Mesothelial cell of epicardium (in vitro differentiated cells): ENCODE measurements at regions not wholly inside any gene's neighbourhood (a gene's known extent, or its start where the extent isn't known, plus 50 kb on each side); places are given as distances from the start of the nearest gene placed in this dataset.

Experiments used
- DNase-seq, 2 experiments: peaks; one replicate each; pipeline ENCODE4 v3.0.0; 2021; ENCODE audit warnings: low spot score in 2 of 2; ENCODE audit not compliant: unreplicated experiment in 2 of 2
- H3K27ac Mint-ChIP-seq: 2 replicates; pipeline ENCODE4 v1.8.0; 2021; ENCODE audit warnings: mixed read lengths
- H3K27me3 Mint-ChIP-seq: 2 replicates; pipeline ENCODE4 v1.8.0; 2021; ENCODE audit warnings: low read depth, mixed read lengths
- H3K36me3 Mint-ChIP-seq: 2 replicates; pipeline ENCODE4 v1.8.0; 2021; ENCODE audit warnings: mixed read lengths
- H3K4me1 Mint-ChIP-seq: 2 replicates; pipeline ENCODE4 v1.8.0; 2021; ENCODE audit warnings: mixed read lengths
- H3K4me3 Mint-ChIP-seq: 2 replicates; pipeline ENCODE4 v1.8.0; 2021; ENCODE audit warnings: mild to moderate bottlenecking, moderate library complexity, mixed read lengths
- H3K9me3 Mint-ChIP-seq: 2 replicates; pipeline ENCODE4 v1.8.0; 2021; ENCODE audit warnings: mixed read lengths
- CTCF ChIP-seq: fragments of 200-600 bp; sonication (generic); IDR thresholded peaks from one replicate; pipeline ENCODE4 v1.5.0; 2021; ENCODE audit warnings: antibody characterized with exemption; ENCODE audit not compliant: unreplicated experiment

DNA sequence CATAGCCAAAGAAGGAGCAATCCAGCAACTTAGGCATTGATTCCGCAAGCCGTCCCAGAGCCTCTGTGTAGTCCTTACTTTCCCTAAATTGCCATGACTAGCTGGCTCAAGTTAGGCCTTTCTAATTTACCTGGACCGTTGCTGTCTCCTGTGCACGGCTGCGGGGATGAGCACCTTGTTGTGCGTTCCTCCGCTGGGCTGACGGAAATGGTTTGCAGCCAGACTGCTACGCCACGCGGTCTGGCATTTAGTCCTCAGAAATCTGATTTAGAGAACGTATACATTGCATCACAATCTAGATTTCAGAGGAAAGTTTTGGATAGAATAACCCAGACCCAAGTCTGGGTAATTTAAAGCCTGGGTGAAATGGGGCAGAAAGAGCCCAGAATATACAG is 133.2 kb upstream of the ARHGAP5 start:
- TF ChIP-seq CTCF, result no peak
- Mint-ChIP-seq H3K4me1 (peaks cover 32% of the 10 kb centered on the region), H3K9me3 (no peaks in the 10 kb centered on the region), H3K27me3 (no peaks in the 10 kb centered on the region), H3K4me3 (no peak overlapping the region), H3K27ac (no peak overlapping the region), H3K36me3 (no peaks in the 10 kb centered on the region)
- no peak for DNase-seq

GRCh38 chr14:31944256-31945073 is 132.6 kb upstream of the ARHGAP5 start:
- Mint-ChIP-seq H3K4me3 (no peak overlapping the region), H3K4me1 (peaks cover 35% of the 10 kb centered on the region), H3K27me3 (no peaks in the 10 kb centered on the region), H3K27ac (no peak overlapping the region), H3K9me3 (no peaks in the 10 kb centered on the region), H3K36me3 (no peaks in the 10 kb centered on the region)
- no peak for DNase-seq
- TF ChIP-seq CTCF, result no peak

DNA sequence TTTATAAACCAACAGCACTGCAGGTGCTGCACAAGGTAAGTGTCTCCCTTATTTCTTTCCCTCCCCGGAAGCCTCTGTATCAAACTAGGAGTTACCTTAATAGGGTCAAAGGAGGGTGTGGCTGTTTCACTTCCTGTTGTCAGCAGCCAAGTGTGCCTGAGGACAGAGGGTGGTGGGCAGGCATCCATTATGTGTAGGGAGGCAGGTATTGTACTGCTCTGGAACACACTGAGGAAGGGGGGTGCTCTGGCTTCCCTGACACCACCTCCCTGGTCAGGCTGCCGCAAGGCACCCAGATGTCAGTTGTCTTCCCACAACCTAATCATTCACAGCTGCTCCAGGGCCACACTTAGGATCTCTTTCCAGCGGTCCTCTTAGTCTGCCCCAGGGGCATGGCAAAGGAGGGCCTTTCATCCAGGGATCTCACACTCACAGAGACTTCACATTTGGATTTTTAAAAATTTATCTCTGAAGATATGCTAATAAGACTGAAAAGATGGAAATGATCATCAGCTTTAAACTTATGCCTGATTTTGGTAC is 132.0 kb upstream of the ARHGAP5 start:
- no peak for DNase-seq
- Mint-ChIP-seq H3K27ac (no peak overlapping the region), H3K9me3 (no peaks in the 10 kb centered on the region), H3K27me3 (no peaks in the 10 kb centered on the region), H3K4me1 (peaks cover 41% of the 10 kb centered on the region), H3K36me3 (no peaks in the 10 kb centered on the region), H3K4me3 (no peak overlapping the region)
- no peak for TF ChIP-seq CTCF

DNA sequence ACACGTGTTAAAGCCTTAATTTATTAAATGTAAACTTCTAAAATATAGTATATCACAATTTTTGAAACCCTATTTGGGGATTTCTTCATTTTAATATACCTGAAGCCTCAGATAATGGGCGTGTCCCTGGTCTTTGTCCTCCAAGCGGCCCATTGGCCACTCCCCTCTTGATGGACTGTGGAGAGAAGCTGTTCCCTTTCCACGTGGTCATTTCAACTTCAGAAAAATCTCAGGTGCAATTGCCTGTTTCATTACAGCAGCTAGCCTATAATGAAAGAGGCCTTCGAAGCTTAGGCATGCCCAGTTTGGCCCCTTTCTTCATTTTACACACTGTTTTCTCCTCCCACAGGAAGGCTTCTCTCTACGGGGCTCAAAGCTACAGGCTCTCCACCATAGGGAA is 131.4 kb upstream of the ARHGAP5 start:
- DNase-seq, result no peak
- no peak overlapping the region for H3K27ac Mint-ChIP-seq
- no peaks in the 10 kb centered on the region for H3K27me3 Mint-ChIP-seq
- H3K4me3 Mint-ChIP-seq, result no peak overlapping the region
- H3K9me3 Mint-ChIP-seq, result no peaks in the 10 kb centered on the region
- H3K4me1 Mint-ChIP-seq, result peaks cover 47% of the 10 kb centered on the region
- no peaks in the 10 kb centered on the region for H3K36me3 Mint-ChIP-seq
- no peak for TF ChIP-seq CTCF

DNA sequence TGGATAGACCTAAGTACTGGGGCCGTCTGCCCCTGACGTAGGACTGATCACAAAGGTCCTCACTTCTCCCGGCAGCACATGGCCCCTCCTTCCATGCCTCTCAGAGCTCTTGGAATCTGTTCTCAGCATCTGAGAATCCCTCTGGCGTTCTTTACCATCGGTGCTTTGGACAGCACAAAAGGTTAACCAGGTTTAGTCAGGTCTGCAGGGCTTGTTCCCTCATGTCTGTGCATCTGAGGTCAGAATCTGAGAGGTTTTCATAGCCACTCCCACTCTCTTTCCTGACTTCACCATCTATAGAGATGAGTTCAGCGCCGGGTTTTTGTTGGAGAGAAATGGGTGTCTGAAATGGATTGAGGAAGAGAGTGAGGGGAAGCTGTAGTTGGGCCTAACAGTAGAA is 130.0 kb upstream of the ARHGAP5 start:
- H3K27ac Mint-ChIP-seq, result peak overlapping the region; percentile 36

More for the DNA sequence above, 130.0 kb upstream of the ARHGAP5 start:
- Mint-ChIP-seq H3K9me3 (no peaks in the 10 kb centered on the region), H3K4me1 (peaks cover 61% of the 10 kb centered on the region), H3K27me3 (no peaks in the 10 kb centered on the region), H3K36me3 (no peaks in the 10 kb centered on the region), H3K4me3 (no peak overlapping the region)
- no peak for TF ChIP-seq CTCF
- DNase-seq, result no peak
